K562 (cell line): ENCODE measurements at regions not wholly inside any gene's neighbourhood (a gene's known extent, or its start where the extent isn't known, plus 50 kb on each side); places are given as distances from the start of the nearest gene placed in this dataset.

ENCODE experiments used
- ATAC-seq: fragments of 200-7000 bp; cut with Tn5 transposase; 3 replicates; pipeline ENCODE4 v1.9.1; 2020; ENCODE audit warnings: moderate library complexity
- BruUV-seq: library from RNA; stranded (reverse); fragments of 400-500 nt; replicated peaks from 2 replicates; lab custom pipeline; 2021; lab: Mats Ljungman, UMichigan
- CTCF ChIA-PET: fragments of 300-600 bp; formaldehyde crosslinking; extraction: SDS; loops from one replicate; lab custom pipeline; 2021; ENCODE audit warnings: low intra/inter-chr PET ratio; lab: Yijun Ruan, JAX
- POLR2A ChIA-PET: fragments of 300-600, 350-650 bp; sonication (Branson Sonifier 250); formaldehyde crosslinking; extraction: SDS; loops from one replicate; lab custom pipeline; 2021; ENCODE audit warnings: antibody characterized with exemption, inconsistent platforms; lab: Yijun Ruan, JAX
- DNase-seq, 4 experiments: peaks; one replicate each; pipeline versions ENCODE4 v3.0.0 to v3.0.0-alpha.2; 2011 to 2018; ENCODE audit warnings: low spot score in 3 of 4, mixed read lengths in 3 of 4; ENCODE audit errors: extremely low read depth in 1 of 4
- FAIRE-seq: peaks from 2 replicates; lab custom pipeline; 2011; peaks lifted over from hg19 to GRCh38; lab: Jason Lieb, UNC
- H2AFZ ChIP-seq: 2 replicates; pipeline ENCODE4 v1.6.0; 2011; ENCODE audit warnings: low read depth, low read length, control low read depth, inconsistent platforms
- H3K27ac ChIP-seq: fragments of 200-600 bp; 3 replicates; pipeline ENCODE4 v1.8.0; 2011; ENCODE audit warnings: low read depth, mild to moderate bottlenecking, control low read depth, inconsistent platforms, low read length, moderate library complexity, mixed read lengths; ENCODE audit errors: extremely low read depth
- H3K27me3 ChIP-seq, 2 experiments: fragments of 300-600 bp in 1 of 2; 2 replicates in 1 of 2; 3 replicates in 1 of 2; pipeline versions ENCODE4 v1.6.0 to v1.8.0; 2011; ENCODE audit warnings: inconsistent platforms in 2 of 2, low read length in 2 of 2, mild to moderate bottlenecking in 1 of 2, mixed read lengths in 1 of 2, moderate library complexity in 1 of 2; ENCODE audit not compliant: control insufficient read depth in 2 of 2, insufficient read depth in 2 of 2
- H3K36me3 ChIP-seq: fragments of 300-600 bp; 3 replicates; pipeline ENCODE4 v1.8.0; 2011; ENCODE audit warnings: mild to moderate bottlenecking, low read length, inconsistent platforms; ENCODE audit not compliant: control insufficient read depth, insufficient read depth
- H3K4me1 ChIP-seq, 2 experiments: fragments of 200-600 bp in 1 of 2; replicated peaks in 1 of 2; 2 replicates in 1 of 2; 3 replicates in 1 of 2; pipeline versions ENCODE4 v1.5.1 to v1.8.0; 2011; ENCODE audit warnings: inconsistent platforms in 2 of 2, low read length in 2 of 2, mild to moderate bottlenecking in 1 of 2, mixed read lengths in 1 of 2, moderate library complexity in 1 of 2; ENCODE audit not compliant: control insufficient read depth in 2 of 2, insufficient read depth in 2 of 2
- H3K4me2 ChIP-seq: 2 replicates; pipeline ENCODE4 v1.6.1; 2011; ENCODE audit warnings: low read length, control low read depth, inconsistent platforms, mixed read lengths; ENCODE audit not compliant: insufficient read depth
- H3K4me3 ChIP-seq: fragments of 200-600 bp; sonication (generic), shearing (Covaris generic); 2 replicates; pipeline ENCODE4 v1.5.1; 2016; ENCODE audit warnings: control low read depth, inconsistent platforms
- H3K79me2 ChIP-seq: fragments of 200-600 bp; 3 replicates; pipeline ENCODE4 v1.8.0; 2011; ENCODE audit warnings: low read length, inconsistent platforms; ENCODE audit not compliant: control insufficient read depth, insufficient read depth
- H3K9ac ChIP-seq, 2 experiments: 2 replicates each; pipeline versions ENCODE4 v1.6.0 to v1.6.1; 2011; ENCODE audit warnings: low read depth in 2 of 2, low read length in 2 of 2, control low read depth in 1 of 2, inconsistent platforms in 1 of 2, mild to moderate bottlenecking in 1 of 2, mixed read lengths in 1 of 2; ENCODE audit not compliant: insufficient read depth in 1 of 2
- H3K9me1 ChIP-seq: one replicate; pipeline ENCODE4 v1.6.0; 2011; ENCODE audit warnings: inconsistent platforms, mild to moderate bottlenecking, low read length, moderate library complexity; ENCODE audit not compliant: control insufficient read depth, insufficient read depth
- H3K9me3 ChIP-seq: replicated peaks from 2 replicates; pipeline ENCODE4 v1.5.1; 2011; ENCODE audit warnings: low read depth, low read length, inconsistent platforms; ENCODE audit not compliant: control insufficient read depth, insufficient read depth
- H4K20me1 ChIP-seq: replicated peaks from 2 replicates; pipeline ENCODE4 v1.6.1; 2011; ENCODE audit warnings: low read length, inconsistent platforms, mixed read lengths; ENCODE audit not compliant: control insufficient read depth, insufficient read depth
- CEBPG ChIP-seq, 3 experiments: fragments of 200-800 bp in 1 of 3; sonication (Bioruptor generic) in 1 of 3; sonication (generic) in 1 of 3; formaldehyde crosslinking in 1 of 3; IDR thresholded peaks in 2 of 3; conservative IDR thresholded peaks in 1 of 3; 2 replicates each; pipeline versions ENCODE4 v1.6.1 to v1.8.0; 2016 to 2022; ENCODE audit warnings: missing compliant biosample characterization in 2 of 3, missing genetic modification characterization in 2 of 3, mild to moderate bottlenecking in 1 of 3, missing genetic modification reagents in 1 of 3
- MTA1 ChIP-seq: fragments of 450-650 bp; IDR thresholded peaks from 2 replicates; pipeline ENCODE4 v1.6.1; 2017; ENCODE audit warnings: borderline replicate concordance
- ZMIZ1 ChIP-seq, 2 experiments: fragments of 150-350 bp in 1 of 2; IDR thresholded peaks; 2 replicates each; pipeline ENCODE4 v1.6.1; 2012 to 2016; ENCODE audit warnings: low read depth in 2 of 2, low read length in 2 of 2, mild to moderate bottlenecking in 1 of 2, moderate library complexity in 1 of 2
- ZNF280A ChIP-seq: fragments of 450-650 bp; IDR thresholded peaks from 2 replicates; pipeline ENCODE4 v1.6.1; 2018; ENCODE audit warnings: mild to moderate bottlenecking, low read depth; ENCODE audit not compliant: partially characterized antibody
- ZNF644 ChIP-seq: fragments of 200-800 bp; sonication (Bioruptor generic); IDR thresholded peaks from 2 replicates; pipeline ENCODE4 v1.6.1; 2016; ENCODE audit warnings: low read depth, missing genetic modification characterization, missing compliant biosample characterization
- WGBS: fragments of 100-300 bp; shearing (Covaris generic); methylation state at CpG from one replicate; pipeline ENCODE4 v1.1.6; 2016; ENCODE audit warnings: low coverage, mixed read lengths; ENCODE audit not compliant: insufficient coverage; ENCODE audit errors: missing lambda C conversion rate; 5-methylcytosine and 5-hydroxymethylcytosine counted together
- in situ Hi-C: fragments of 300-500 bp; cut with MboI; formaldehyde crosslinking; loops from 4 replicates; pipeline ENCODE4 v1.15.0; 2018; ENCODE audit warnings: inconsistent platforms, mixed read lengths
- intact Hi-C: fragments of 100-400 bp; cut with micrococcal nuclease; formaldehyde crosslinking; loops from 2 replicates; pipeline ENCODE4 v1.14.2; 2022

- Histone ChIP-seq H3K9me1 (no peaks in the 10 kb centered on the region), H3K27me3 (no peaks in the 10 kb centered on the region), H3K4me2 (no peak overlapping the region), H4K20me1 (no peaks in the 10 kb centered on the region), H3K9ac (no peak overlapping the region), H2AFZ (no peak overlapping the region), H3K27ac (no peak overlapping the region), H3K4me1 (no peaks in the 10 kb centered on the region), H3K79me2 (no peaks in the 10 kb centered on the region), H3K36me3 (no peaks in the 10 kb centered on the region), H3K9me3 (no peaks in the 10 kb centered on the region), H3K4me3 (no peak overlapping the region)
- ATAC-seq (no peak), FAIRE-seq (no peak), DNase-seq (no peak)
- WGBS: 0% methylated on average over 2 of the region's 2 CpGs
- intact Hi-C loops: no loop called here
- TF ChIP-seq ZNF644 (tag): no peak
- no peak for TF ChIP-seq MTA1
- no peak for TF ChIP-seq ZMIZ1 (IDR thresholded peaks at IDR 0.05; ENCODE audit: low read depth in 2 of 2, low read length in 2 of 2)
- TF ChIP-seq CEBPG (CRISPR knock-in tag; IDR thresholded peaks at IDR 0.05): no peak
- TF ChIP-seq CEBPG (tag; conservative IDR thresholded peaks at IDR 0.05 in 1 of 2, IDR thresholded peaks at IDR 0.05 in 1 of 2): no peak
- TF ChIP-seq ZNF280A: no peak
- POLR2A ChIA-PET: interaction anchor here (1.7 kb wide), 1 partner anchor 17 kb away, joined by 4 read pairs; no protein-coding TSS in a partner anchor
- CTCF ChIA-PET: no interaction called here
- in situ Hi-C loops: no loop called here
- no TSS peak for BruUV-seq
Observed at GRCh38 chr16:75987323-75987722, 261.0 kb upstream of the CPHXL start.
